ENCODE measurements at regions not wholly inside any gene's neighbourhood (a gene's known extent, or its start where the extent isn't known, plus 50 kb on each side); places are given as distances from the start of the nearest gene placed in this dataset.

- Histone ChIP-seq H3K9me3 (no peaks in the 10 kb centered on the region), H3K27ac (ENCODE audit: low read length) (no peak overlapping the region), H3K4me1 (ENCODE audit: control insufficient read depth in 1 of 2, extremely low read depth in 1 of 2, insufficient read depth in 2 of 2, low read length in 2 of 2) (no peaks in the 10 kb centered on the region), H3K36me3 (ENCODE audit: control insufficient read depth in 2 of 2, extremely low read depth in 1 of 2, insufficient read depth in 1 of 2, low read length in 1 of 2) (no peaks in the 10 kb centered on the region), H3K27me3 (replicated peaks in 1 of 2; ENCODE audit: control insufficient read depth in 2 of 2, extremely low read depth in 1 of 2, insufficient read depth in 2 of 2, low read length in 1 of 2) (no peaks in the 10 kb centered on the region), H3K4me3 (ENCODE audit: control insufficient read depth in 1 of 2, extremely low read depth in 1 of 2, low read length in 1 of 2) (no peak overlapping the region)
- no peaks in the 10 kb centered on the region for H3K36me3 Mint-ChIP-seq
- no peaks in the 10 kb centered on the region for H3K4me1 Mint-ChIP-seq
- ATAC-seq (replicated peaks in 1 of 4): no peak
- H3K27me3 Mint-ChIP-seq: no peaks in the 10 kb centered on the region
- H3K27ac Mint-ChIP-seq: no peak overlapping the region
- H3K4me3 Mint-ChIP-seq: no peak overlapping the region
- DNase-seq: no peak
- POLR2A ChIA-PET: no interaction called here
- WGBS (ENCODE audit: insufficient coverage): no CpG with 5 or more reads among the region's 4 CpGs
- no peaks in the 10 kb centered on the region for H3K9me3 Mint-ChIP-seq
- CTCF ChIA-PET: no interaction called here
These were observed 853.9 kb downstream of the KCNT2 start for GRCh38 chr1:195754303-195754702.

GRCh38 chr1:195748969-195749368 lies 859.3 kb downstream of the KCNT2 start:
- POLR2A ChIA-PET: no interaction called here
- Histone ChIP-seq H3K4me3 (ENCODE audit: control insufficient read depth in 1 of 2, extremely low read depth in 1 of 2, low read length in 1 of 2) (no peak overlapping the region), H3K27me3 (replicated peaks in 1 of 2; ENCODE audit: control insufficient read depth in 2 of 2, extremely low read depth in 1 of 2, insufficient read depth in 2 of 2, low read length in 1 of 2) (no peaks in the 10 kb centered on the region), H3K36me3 (ENCODE audit: control insufficient read depth in 2 of 2, extremely low read depth in 1 of 2, insufficient read depth in 1 of 2, low read length in 1 of 2) (no peaks in the 10 kb centered on the region), H3K9me3 (no peaks in the 10 kb centered on the region), H3K4me1 (ENCODE audit: control insufficient read depth in 1 of 2, extremely low read depth in 1 of 2, insufficient read depth in 2 of 2, low read length in 2 of 2) (no peaks in the 10 kb centered on the region), H3K27ac (ENCODE audit: low read length) (no peak overlapping the region)
- CTCF ChIA-PET: no interaction called here
- no peaks in the 10 kb centered on the region for H3K27me3 Mint-ChIP-seq
- no peak overlapping the region for H3K27ac Mint-ChIP-seq
- no peak overlapping the region for H3K4me3 Mint-ChIP-seq
- no peaks in the 10 kb centered on the region for H3K4me1 Mint-ChIP-seq
- peaks cover 0 to under 1% (median 0%) of the 10 kb centered on the region in 3 donors for H3K9me3 Mint-ChIP-seq
- ATAC-seq (replicated peaks in 1 of 4) (no peak), DNase-seq (no peak)
- H3K36me3 Mint-ChIP-seq: no peaks in the 10 kb centered on the region
- WGBS (ENCODE audit: insufficient coverage): no CpG with 5 or more reads among the region's 1 CpG

GRCh38 chr1:195745189-195746010 lies 862.8 kb downstream of the KCNT2 start:
- ChIA-PET POLR2A (no interaction called here), CTCF (no interaction called here)
- ATAC-seq (replicated peaks in 1 of 4): no peak
- DNase-seq: no peak
- Histone ChIP-seq H3K27me3 (replicated peaks in 1 of 2; ENCODE audit: control insufficient read depth in 2 of 2, extremely low read depth in 1 of 2, insufficient read depth in 2 of 2, low read length in 1 of 2) (no peaks in the 10 kb centered on the region), H3K4me3 (ENCODE audit: control insufficient read depth in 1 of 2, extremely low read depth in 1 of 2, low read length in 1 of 2) (no peak overlapping the region), H3K4me1 (ENCODE audit: control insufficient read depth in 1 of 2, extremely low read depth in 1 of 2, insufficient read depth in 2 of 2, low read length in 2 of 2) (no peaks in the 10 kb centered on the region), H3K27ac (ENCODE audit: low read length) (no peak overlapping the region), H3K9me3 (no peaks in the 10 kb centered on the region), H3K36me3 (ENCODE audit: control insufficient read depth in 2 of 2, extremely low read depth in 1 of 2, insufficient read depth in 1 of 2, low read length in 1 of 2) (no peaks in the 10 kb centered on the region)
- H3K4me1 Mint-ChIP-seq: no peaks in the 10 kb centered on the region
- no peaks in the 10 kb centered on the region for H3K36me3 Mint-ChIP-seq
- no peaks in the 10 kb centered on the region for H3K27me3 Mint-ChIP-seq
- no peak overlapping the region for H3K27ac Mint-ChIP-seq
- peaks cover 0 to 10% (median 6%) of the 10 kb centered on the region in 3 donors for H3K9me3 Mint-ChIP-seq
- whole genome bisulfite sequencing (ENCODE audit: insufficient coverage): no CpG with 5 or more reads among the region's 1 CpG
- H3K4me3 Mint-ChIP-seq: no peak overlapping the region

- POLR2A ChIA-PET: no interaction called here
- no peaks in the 10 kb centered on the region for H3K27me3 Mint-ChIP-seq
- no peaks in the 10 kb centered on the region for H3K9me3 ChIP-seq
- no peaks in the 10 kb centered on the region for H3K4me1 ChIP-seq (ENCODE audit: control insufficient read depth in 1 of 2, extremely low read depth in 1 of 2, insufficient read depth in 2 of 2, low read length in 2 of 2)
- H3K4me1 Mint-ChIP-seq: no peaks in the 10 kb centered on the region
- ATAC-seq (replicated peaks in 1 of 4) (no peak), DNase-seq (no peak)
- 70% methylated on average over 5 of the region's 6 CpGs for WGBS (ENCODE audit: insufficient coverage)
- CTCF ChIA-PET: no interaction called here
- H3K27ac Mint-ChIP-seq: no peak overlapping the region
- H3K27me3 ChIP-seq (replicated peaks in 1 of 2; ENCODE audit: control insufficient read depth in 2 of 2, extremely low read depth in 1 of 2, insufficient read depth in 2 of 2, low read length in 1 of 2): no peaks in the 10 kb centered on the region
- H3K4me3 Mint-ChIP-seq: no peak overlapping the region
- no peak overlapping the region for H3K27ac ChIP-seq (ENCODE audit: low read length)
- H3K9me3 Mint-ChIP-seq: peaks cover 0 to 10% (median 6%) of the 10 kb centered on the region in 3 donors
- H3K36me3 ChIP-seq (ENCODE audit: control insufficient read depth in 2 of 2, extremely low read depth in 1 of 2, insufficient read depth in 1 of 2, low read length in 1 of 2): no peaks in the 10 kb centered on the region
- no peak overlapping the region for H3K4me3 ChIP-seq (ENCODE audit: control insufficient read depth in 1 of 2, extremely low read depth in 1 of 2, low read length in 1 of 2)
- no peaks in the 10 kb centered on the region for H3K36me3 Mint-ChIP-seq
These were observed 864.0 kb downstream of the KCNT2 start for GRCh38 chr1:195744256-195744655.

GRCh38 chr1:195740862-195741261 lies 867.4 kb downstream of the KCNT2 start:
- ATAC-seq (replicated peaks in 1 of 4): no peak
- ChIA-PET POLR2A (no interaction called here), CTCF (no interaction called here)
- Histone ChIP-seq H3K4me1 (ENCODE audit: control insufficient read depth in 1 of 2, extremely low read depth in 1 of 2, insufficient read depth in 2 of 2, low read length in 2 of 2) (no peaks in the 10 kb centered on the region), H3K4me3 (ENCODE audit: control insufficient read depth in 1 of 2, extremely low read depth in 1 of 2, low read length in 1 of 2) (no peak overlapping the region), H3K9me3 (no peaks in the 10 kb centered on the region), H3K27me3 (replicated peaks in 1 of 2; ENCODE audit: control insufficient read depth in 2 of 2, extremely low read depth in 1 of 2, insufficient read depth in 2 of 2, low read length in 1 of 2) (no peaks in the 10 kb centered on the region), H3K27ac (ENCODE audit: low read length) (no peak overlapping the region), H3K36me3 (ENCODE audit: control insufficient read depth in 2 of 2, extremely low read depth in 1 of 2, insufficient read depth in 1 of 2, low read length in 1 of 2) (no peaks in the 10 kb centered on the region)
- Mint-ChIP-seq H3K27me3 (no peaks in the 10 kb centered on the region), H3K36me3 (no peaks in the 10 kb centered on the region), H3K4me3 (no peak overlapping the region), H3K4me1 (no peaks in the 10 kb centered on the region), H3K27ac (no peak overlapping the region), H3K9me3 (peaks cover 0 to 10% (median 6%) of the 10 kb centered on the region in 3 donors)
- DNase-seq: no peak
- no CpG with 5 or more reads among the region's 1 CpG for WGBS (ENCODE audit: insufficient coverage)

- no CpG with 5 or more reads among the region's 3 CpGs for WGBS (ENCODE audit: insufficient coverage)
- no peak for ATAC-seq (replicated peaks in 1 of 4)
These were observed 869.1 kb downstream of the KCNT2 start for GRCh38 chr1:195738966-195739650.

More at GRCh38 chr1:195738966-195739650, 869.1 kb downstream of the KCNT2 start:
- no peak overlapping the region for H3K27ac ChIP-seq (ENCODE audit: low read length)
- H3K36me3 Mint-ChIP-seq: no peaks in the 10 kb centered on the region
- POLR2A ChIA-PET: no interaction called here
- DNase-seq: no peak
- H3K27me3 ChIP-seq (replicated peaks in 1 of 2; ENCODE audit: control insufficient read depth in 2 of 2, extremely low read depth in 1 of 2, insufficient read depth in 2 of 2, low read length in 1 of 2): no peaks in the 10 kb centered on the region
- peaks cover 0 to 10% (median 6%) of the 10 kb centered on the region in 3 donors for H3K9me3 Mint-ChIP-seq
- H3K36me3 ChIP-seq (ENCODE audit: control insufficient read depth in 2 of 2, extremely low read depth in 1 of 2, insufficient read depth in 1 of 2, low read length in 1 of 2): no peaks in the 10 kb centered on the region
- no peaks in the 10 kb centered on the region for H3K27me3 Mint-ChIP-seq
- H3K4me3 Mint-ChIP-seq: no peak overlapping the region
- no peak overlapping the region for H3K27ac Mint-ChIP-seq
- no peaks in the 10 kb centered on the region for H3K4me1 ChIP-seq (ENCODE audit: control insufficient read depth in 1 of 2, extremely low read depth in 1 of 2, insufficient read depth in 2 of 2, low read length in 2 of 2)
- H3K4me1 Mint-ChIP-seq: no peaks in the 10 kb centered on the region
- no peaks in the 10 kb centered on the region for H3K9me3 ChIP-seq
- CTCF ChIA-PET: no interaction called here
- no peak overlapping the region for H3K4me3 ChIP-seq (ENCODE audit: control insufficient read depth in 1 of 2, extremely low read depth in 1 of 2, low read length in 1 of 2)

Measured in T-cell (primary cell).